HG02759 (cell line): ENCODE measurements at regions not wholly inside any gene's neighbourhood (a gene's known extent, or its start where the extent isn't known, plus 50 kb on each side); places are given as distances from the start of the nearest gene placed in this dataset.

ENCODE experiments used
- ATAC-seq: cut with Tn5 transposase; IDR thresholded peaks from one replicate; pipeline ENCODE4 v1.9.1; 2021; ENCODE audit warnings: mild to moderate bottlenecking, moderate library complexity; ENCODE audit not compliant: unreplicated experiment

- no peak for ATAC-seq
These were observed 293.2 kb upstream of the MON1B start for GRCh38 chr16:76897816-76898215.

GRCh38 chr16:76899767-76900166 lies 291.2 kb upstream of the MON1B start:
- ATAC-seq: no peak

GRCh38 chr16:76900285-76901263 lies 290.4 kb upstream of the MON1B start:
- ATAC-seq: no peak

GRCh38 chr16:76906552-76906951 lies 284.4 kb upstream of the MON1B start:
- no peak for ATAC-seq

GRCh38 chr16:76910931-76911330 lies 280.1 kb upstream of the MON1B start:
- no peak for ATAC-seq

- ATAC-seq: no peak
These were observed 277.9 kb upstream of the MON1B start for GRCh38 chr16:76913046-76913445.

GRCh38 chr16:76926042-76926441 lies 264.9 kb upstream of the MON1B start:
- no peak for ATAC-seq

GRCh38 chr16:76926595-76926994 lies 264.4 kb upstream of the MON1B start:
- ATAC-seq: no peak

GRCh38 chr16:76931186-76931585 lies 259.8 kb upstream of the MON1B start:
- ATAC-seq: no peak

GRCh38 chr16:76932541-76933211 lies 258.3 kb upstream of the MON1B start:
- no peak for ATAC-seq

- ATAC-seq: no peak
These were observed 250.7 kb upstream of the MON1B start for GRCh38 chr16:76940251-76940650.

GRCh38 chr16:76941113-76941512 lies 249.9 kb upstream of the MON1B start:
- no peak for ATAC-seq

GRCh38 chr16:76942089-76942488 lies 248.9 kb upstream of the MON1B start:
- no peak for ATAC-seq

GRCh38 chr16:76943921-76944320 lies 247.1 kb upstream of the MON1B start:
- no peak for ATAC-seq

- no peak for ATAC-seq
These were observed 244.1 kb upstream of the MON1B start for GRCh38 chr16:76946879-76947278.

- no peak for ATAC-seq
These were observed 243.2 kb upstream of the MON1B start for GRCh38 chr16:76947749-76948148.

GRCh38 chr16:76955629-76956028 lies 235.4 kb upstream of the MON1B start:
- ATAC-seq: no peak

- ATAC-seq: no peak
These were observed 234.6 kb upstream of the MON1B start for GRCh38 chr16:76956394-76956793.

GRCh38 chr16:76956841-76957240 lies 234.1 kb upstream of the MON1B start:
- ATAC-seq: no peak

- no peak for ATAC-seq
These were observed 231.8 kb upstream of the MON1B start for GRCh38 chr16:76959166-76959565.

- ATAC-seq: no peak
These were observed 227.2 kb upstream of the MON1B start for GRCh38 chr16:76963614-76964315.
